Right cardiac atrium (tissue), 5 donors: ENCODE measurements at regions not wholly inside any gene's neighbourhood (a gene's known extent, or its start where the extent isn't known, plus 50 kb on each side); places are given as distances from the start of the nearest gene placed in this dataset.
"Not testable (repeated sequence)": the region's sequence is repeated elsewhere in the genome, so short reads cannot be mapped to it uniquely, and the experiment has no call there.

Experiments used
- ATAC-seq, 2 donors: fragments of 200-7000 bp; cut with Tn5 transposase; one replicate each; pipeline versions ENCODE4 v1.8.0 to v1.9.1; 2020; ENCODE audit warnings: moderate library complexity in 2 of 2, mild to moderate bottlenecking in 1 of 2
- DNase-seq, 3 donors: peaks; one replicate each; pipeline ENCODE4 v3.0.0-alpha.2; 2020
- H3K27ac ChIP-seq: one replicate; pipeline ENCODE4 v1.5.1; 2013; ENCODE audit warnings: mild to moderate bottlenecking, low read length, control low read depth, moderate library complexity
- H3K27me3 ChIP-seq: one replicate; pipeline ENCODE4 v1.6.1; 2013; ENCODE audit not compliant: control insufficient read depth, insufficient read depth
- H3K4me1 ChIP-seq: one replicate; pipeline ENCODE4 v1.6.1; 2013; ENCODE audit warnings: low read length; ENCODE audit not compliant: control insufficient read depth, insufficient read depth
- H3K4me3 ChIP-seq: one replicate; pipeline ENCODE4 v1.5.1; 2013; ENCODE audit warnings: low read length, control low read depth
- H3K9me3 ChIP-seq: one replicate; pipeline ENCODE4 v1.6.1; 2013; ENCODE audit warnings: low read length; ENCODE audit not compliant: control insufficient read depth
- WGBS: extraction: QIAGEN DNeasy Blood & Tissue Kit; methylation state at CpG from one replicate; pipeline ENCODE4 v1.1.7; 2013; 5-methylcytosine and 5-hydroxymethylcytosine counted together
- intact Hi-C, 4 donors: fragments of 100-400 bp; cut with DNase I; formaldehyde crosslinking; loops; one replicate each; pipeline versions ENCODE4 v1.11.0 to v1.14.0; 2022 to 2023
- microRNA-seq, 2 donors: library from miRNA; unstranded; fragments of <30 nt; microRNA quantifications; one replicate each; pipeline ENCODE4 v1.2.0, GENCODE V29; 2020 to 2021
- donor health status: healthy with polysubstance abuse.
- donor health status: DM: no; HTN: yes; CAD: no.
- donor health status: DM: no; HTN: no; CAD: no.
- donor health status: DM: no; HTN: yes; CAD: no; lungs with severe emphysema.
- donor health status: DM: yes; HTN: yes; CAD: no.

GRCh38 chr3:151520105-151520504 is 59.2 kb upstream of the IGSF10 start:
- Histone ChIP-seq H3K4me3 (no peak overlapping the region), H3K4me1 (no peaks in the 10 kb centered on the region), H3K27ac (no peak overlapping the region), H3K27me3 (no peaks in the 10 kb centered on the region), H3K9me3 (no peaks in the 10 kb centered on the region)
- no peak for DNase-seq
- 75% methylated on average over 1 of the region's 1 CpG for WGBS
- intact Hi-C loops: no loop called here
- no peak for ATAC-seq

- H3K4me3 ChIP-seq, ATAC-seq, H3K9me3 ChIP-seq: not testable (repeated sequence)
These were observed 50.6 kb upstream of the IGSF10 start for GRCh38 chr3:151511433-151511832.

More at GRCh38 chr3:151511433-151511832, 50.6 kb upstream of the IGSF10 start:
- H3K27me3 ChIP-seq, DNase-seq, H3K27ac ChIP-seq, intact Hi-C loops, H3K4me1 ChIP-seq: not testable (repeated sequence)
- 83% methylated on average over 2 of the region's 2 CpGs for WGBS

Small RNAs in the stretch of these regions (microRNA-seq; reads per million reads assigned to microRNA genes)
- 0 reads per million in 2 donors for gene MIR5186
